ENCODE measurements at regions not wholly inside any gene's neighbourhood (a gene's known extent, or its start where the extent isn't known, plus 50 kb on each side); places are given as distances from the start of the nearest gene placed in this dataset.

DNA sequence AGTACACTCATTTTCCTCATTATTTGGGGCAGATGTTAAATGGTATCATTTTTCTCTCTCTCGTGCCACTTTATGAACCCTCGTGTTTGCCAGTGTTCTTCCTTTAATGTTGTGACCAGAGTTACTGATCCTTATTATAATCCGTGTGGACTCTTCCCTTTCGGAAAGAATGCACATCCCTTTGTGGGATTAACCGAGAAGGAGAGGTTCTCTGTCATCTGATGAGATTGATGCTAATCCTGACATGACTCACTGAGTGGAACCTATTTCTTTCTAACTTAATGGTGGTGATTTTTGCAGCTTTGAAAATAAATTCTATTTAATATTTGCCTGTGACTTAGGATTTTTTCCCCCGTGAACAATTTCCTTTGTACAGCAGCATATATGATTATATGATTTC is 300.0 kb upstream of the MAN1A1 start:
- Mint-ChIP-seq H3K27ac (ENCODE audit: low read depth, unreplicated experiment) (no peak overlapping the region), H3K4me3 (ENCODE audit: unreplicated experiment) (no peak overlapping the region), H3K36me3 (ENCODE audit: insufficient read depth, unreplicated experiment) (peaks cover 6% of the 10 kb centered on the region), H3K4me1 (ENCODE audit: insufficient read depth, unreplicated experiment) (no peaks in the 10 kb centered on the region), H3K27me3 (ENCODE audit: insufficient read depth, unreplicated experiment) (no peaks in the 10 kb centered on the region), H3K9me3 (ENCODE audit: unreplicated experiment) (no peaks in the 10 kb centered on the region)
- BruUV-seq (replicated peaks): no TSS peak
- TF ChIP-seq, protein P1, sequence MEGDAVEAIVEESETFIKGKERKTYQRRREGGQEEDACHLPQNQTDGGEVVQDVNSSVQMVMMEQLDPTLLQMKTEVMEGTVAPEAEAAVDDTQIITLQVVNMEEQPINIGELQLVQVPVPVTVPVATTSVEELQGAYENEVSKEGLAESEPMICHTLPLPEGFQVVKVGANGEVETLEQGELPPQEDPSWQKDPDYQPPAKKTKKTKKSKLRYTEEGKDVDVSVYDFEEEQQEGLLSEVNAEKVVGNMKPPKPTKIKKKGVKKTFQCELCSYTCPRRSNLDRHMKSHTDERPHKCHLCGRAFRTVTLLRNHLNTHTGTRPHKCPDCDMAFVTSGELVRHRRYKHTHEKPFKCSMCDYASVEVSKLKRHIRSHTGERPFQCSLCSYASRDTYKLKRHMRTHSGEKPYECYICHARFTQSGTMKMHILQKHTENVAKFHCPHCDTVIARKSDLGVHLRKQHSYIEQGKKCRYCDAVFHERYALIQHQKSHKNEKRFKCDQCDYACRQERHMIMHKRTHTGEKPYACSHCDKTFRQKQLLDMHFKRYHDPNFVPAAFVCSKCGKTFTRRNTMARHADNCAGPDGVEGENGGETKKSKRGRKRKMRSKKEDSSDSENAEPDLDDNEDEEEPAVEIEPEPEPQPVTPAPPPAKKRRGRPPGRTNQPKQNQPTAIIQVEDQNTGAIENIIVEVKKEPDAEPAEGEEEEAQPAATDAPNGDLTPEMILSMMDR (IDR thresholded peaks at IDR 0.05; ENCODE audit: unreplicated experiment): no peak
- ChIA-PET POLR2A (no interaction called here), CTCF (no interaction called here)
- no peak for DNase-seq (ENCODE audit: unreplicated experiment)
- intact Hi-C loops (cut with micrococcal nuclease): no loop called here

DNA sequence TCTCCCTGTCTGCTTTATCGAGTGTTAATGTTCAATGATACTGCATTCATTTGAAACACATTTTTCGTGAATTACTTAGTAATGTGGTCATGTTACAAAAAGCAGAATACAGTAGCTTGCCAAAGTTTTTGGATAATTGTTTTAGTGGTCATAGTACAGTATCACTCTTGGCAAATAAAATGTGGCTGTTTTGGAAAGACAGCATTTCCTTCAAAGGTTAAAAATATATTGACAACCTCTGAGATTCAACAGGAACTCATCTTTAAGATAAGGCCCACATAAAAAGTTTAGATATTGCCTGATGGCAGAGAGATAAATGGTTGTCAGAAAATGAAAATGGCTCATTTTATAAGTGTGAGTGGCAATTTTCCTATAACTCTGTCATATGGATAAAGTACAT is 297.7 kb upstream of the MAN1A1 start:
- BruUV-seq (replicated peaks): no TSS peak
- ChIA-PET CTCF (interaction anchor here (0.8 kb wide), 2 partner anchors 95 to 107 kb away, joined by 3 read pairs; no protein-coding TSS in a partner anchor), POLR2A (no interaction called here)
- Mint-ChIP-seq H3K27ac (ENCODE audit: low read depth, unreplicated experiment) (no peak overlapping the region), H3K4me3 (ENCODE audit: unreplicated experiment) (no peak overlapping the region), H3K4me1 (ENCODE audit: insufficient read depth, unreplicated experiment) (no peaks in the 10 kb centered on the region), H3K27me3 (ENCODE audit: insufficient read depth, unreplicated experiment) (no peaks in the 10 kb centered on the region), H3K36me3 (ENCODE audit: insufficient read depth, unreplicated experiment) (peaks cover 6% of the 10 kb centered on the region), H3K9me3 (ENCODE audit: unreplicated experiment) (no peaks in the 10 kb centered on the region)
- TF ChIP-seq, protein P1 (IDR thresholded peaks at IDR 0.05; ENCODE audit: unreplicated experiment): no peak
- intact Hi-C loops (cut with micrococcal nuclease): no loop called here
- no peak for DNase-seq (ENCODE audit: unreplicated experiment)

DNA sequence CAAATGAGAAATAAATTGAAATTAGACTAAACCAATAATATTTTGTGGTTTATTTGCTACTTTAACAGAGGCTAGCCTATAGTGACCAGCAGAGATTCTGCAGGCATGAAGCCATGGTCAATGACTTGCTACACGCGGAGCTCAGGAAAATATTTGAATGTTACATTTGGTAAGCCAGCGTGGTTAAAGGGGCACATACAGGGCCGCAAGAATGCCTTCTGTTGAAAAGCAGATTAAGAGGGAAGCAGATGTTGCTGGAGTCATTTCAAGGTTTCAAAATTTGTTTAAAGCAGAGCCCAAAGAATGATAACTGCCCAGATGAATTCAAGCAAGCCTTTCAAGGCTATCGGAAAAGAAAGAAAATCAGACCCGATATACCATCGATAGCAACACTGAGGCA is 294.3 kb upstream of the MAN1A1 start:
- Mint-ChIP-seq H3K4me3 (ENCODE audit: unreplicated experiment) (no peak overlapping the region), H3K27me3 (ENCODE audit: insufficient read depth, unreplicated experiment) (no peaks in the 10 kb centered on the region), H3K27ac (ENCODE audit: low read depth, unreplicated experiment) (no peak overlapping the region), H3K36me3 (ENCODE audit: insufficient read depth, unreplicated experiment) (peaks cover 6% of the 10 kb centered on the region), H3K4me1 (ENCODE audit: insufficient read depth, unreplicated experiment) (no peaks in the 10 kb centered on the region), H3K9me3 (ENCODE audit: unreplicated experiment) (no peaks in the 10 kb centered on the region)
- no TSS peak for BruUV-seq (replicated peaks)
- TF ChIP-seq, protein P1 (IDR thresholded peaks at IDR 0.05; ENCODE audit: unreplicated experiment): no peak
- DNase-seq (ENCODE audit: unreplicated experiment): no peak
- CTCF ChIA-PET: interaction anchor here (0.6 to 1.6 kb wide), 2 partner anchors 15 to 293 kb away, joined by 3 to 6 read pairs; no protein-coding TSS in a partner anchor
- intact Hi-C loops (cut with micrococcal nuclease): no loop called here
- POLR2A ChIA-PET: interaction anchor here (0.7 kb wide), 1 partner anchor 554 kb away, joined by 3 read pairs; no protein-coding TSS in a partner anchor

DNA sequence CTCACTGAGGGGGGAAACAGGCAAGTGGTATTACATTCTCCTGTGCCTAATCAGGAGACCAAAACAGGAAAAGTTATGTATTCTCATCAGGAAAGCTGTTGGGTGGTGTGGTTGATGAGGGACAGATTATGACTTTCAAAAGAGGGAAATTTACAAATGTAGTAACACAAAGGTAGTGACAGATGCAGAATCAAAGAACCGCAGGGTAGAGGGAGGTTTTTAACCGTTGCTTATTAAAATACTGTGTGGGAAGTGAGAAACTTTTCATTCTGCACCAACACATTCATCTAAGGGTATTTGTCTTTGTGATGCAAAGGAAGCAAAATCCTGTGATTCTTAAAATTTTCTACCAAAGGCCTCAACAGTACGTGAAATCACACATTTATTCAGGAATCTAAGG is 288.2 kb upstream of the MAN1A1 start:
- POLR2A ChIA-PET: interaction anchor here (0.6 kb wide), 1 partner anchor 15 kb away, joined by 3 read pairs; no protein-coding TSS in a partner anchor

More for the DNA sequence above, 288.2 kb upstream of the MAN1A1 start:
- Mint-ChIP-seq H3K36me3 (ENCODE audit: insufficient read depth, unreplicated experiment) (no peaks in the 10 kb centered on the region), H3K27me3 (ENCODE audit: insufficient read depth, unreplicated experiment) (no peaks in the 10 kb centered on the region), H3K4me3 (ENCODE audit: unreplicated experiment) (no peak overlapping the region), H3K4me1 (ENCODE audit: insufficient read depth, unreplicated experiment) (no peaks in the 10 kb centered on the region), H3K27ac (ENCODE audit: low read depth, unreplicated experiment) (no peak overlapping the region), H3K9me3 (ENCODE audit: unreplicated experiment) (no peaks in the 10 kb centered on the region)
- CTCF ChIA-PET: interaction anchor here (0.6 to 0.8 kb wide), 2 partner anchors 223 to 1126 kb away, joined by 3 read pairs; no protein-coding TSS in a partner anchor
- intact Hi-C loops (cut with micrococcal nuclease): no loop called here
- TF ChIP-seq, protein P1 (IDR thresholded peaks at IDR 0.05; ENCODE audit: unreplicated experiment): no peak
- BruUV-seq (replicated peaks): no TSS peak
- DNase-seq (ENCODE audit: unreplicated experiment): no peak
